H9 (cell line): ENCODE measurements at regions not wholly inside any gene's neighbourhood (a gene's known extent, or its start where the extent isn't known, plus 50 kb on each side); places are given as distances from the start of the nearest gene placed in this dataset.

Source experiments
- DNase-seq: peaks from one replicate; pipeline ENCODE4 v3.0.0-alpha.2; 2017
- H2AFZ ChIP-seq: one replicate; pipeline ENCODE4 v1.6.1; 2013; ENCODE audit warnings: mild to moderate bottlenecking, low read length, control low read depth, moderate library complexity
- H2AK5ac ChIP-seq: 2 replicates; pipeline ENCODE4 v1.6.1; 2013; ENCODE audit warnings: low read length, control low read depth, mixed read lengths; ENCODE audit not compliant: insufficient read length
- H2BK120ac ChIP-seq: one replicate; pipeline ENCODE4 v1.6.1; 2013; ENCODE audit warnings: low read depth, mild to moderate bottlenecking, low read length, control low read depth, inconsistent platforms; ENCODE audit not compliant: poor library complexity, severe bottlenecking
- H2BK12ac ChIP-seq: 2 replicates; pipeline ENCODE4 v1.6.1; 2013; ENCODE audit warnings: low read length, control low read depth, mixed read lengths, low read depth; ENCODE audit not compliant: insufficient read length
- H2BK15ac ChIP-seq: 2 replicates; pipeline ENCODE4 v1.6.1; 2013; ENCODE audit warnings: low read depth, low read length, control low read depth
- H2BK20ac ChIP-seq: one replicate; pipeline ENCODE4 v1.6.1; 2013; ENCODE audit warnings: low read depth, mild to moderate bottlenecking, low read length, control low read depth, inconsistent platforms; ENCODE audit not compliant: poor library complexity, severe bottlenecking
- H2BK5ac ChIP-seq: 2 replicates; pipeline ENCODE4 v1.6.1; 2013; ENCODE audit warnings: low read length, control low read depth, mixed read lengths; ENCODE audit not compliant: insufficient read length
- H3K14ac ChIP-seq: 2 replicates; pipeline ENCODE4 v1.6.1; 2013; ENCODE audit warnings: low read length, control low read depth; ENCODE audit not compliant: insufficient read depth
- H3K18ac ChIP-seq: 2 replicates; pipeline ENCODE4 v1.6.1; 2013; ENCODE audit warnings: low read depth, mild to moderate bottlenecking, mixed read lengths, low read length, control low read depth; ENCODE audit not compliant: insufficient read length
- H3K23ac ChIP-seq: 2 replicates; pipeline ENCODE4 v1.6.1; 2013; ENCODE audit warnings: low read length, control low read depth, mixed read lengths, low read depth; ENCODE audit not compliant: insufficient read length
- H3K23me2 ChIP-seq: 2 replicates; pipeline ENCODE4 v1.6.1; 2013; ENCODE audit warnings: low read depth, mild to moderate bottlenecking, mixed read lengths, low read length, control low read depth; ENCODE audit not compliant: insufficient read length, poor library complexity, severe bottlenecking
- H3K27ac ChIP-seq: 2 replicates; pipeline ENCODE4 v1.5.1; 2013; ENCODE audit warnings: low read length, control low read depth, mixed read lengths, low read depth; ENCODE audit not compliant: insufficient read length
- H3K27me3 ChIP-seq: 2 replicates; pipeline ENCODE4 v1.6.1; 2013; ENCODE audit warnings: low read length, control low read depth, inconsistent platforms; ENCODE audit not compliant: insufficient read depth
- H3K4ac ChIP-seq: 2 replicates; pipeline ENCODE4 v1.6.1; 2013; ENCODE audit warnings: low read depth, mild to moderate bottlenecking, control low read depth, inconsistent platforms, low read length, moderate library complexity
- H3K4me1 ChIP-seq: 2 replicates; pipeline ENCODE4 v1.6.1; 2013; ENCODE audit warnings: low read length, control low read depth, inconsistent platforms; ENCODE audit not compliant: insufficient read depth
- H3K4me2 ChIP-seq: 2 replicates; pipeline ENCODE4 v1.6.1; 2013; ENCODE audit warnings: low read length, control low read depth, mixed read lengths; ENCODE audit not compliant: insufficient read length, insufficient read depth
- H3K56ac ChIP-seq: 2 replicates; pipeline ENCODE4 v1.6.1; 2013; ENCODE audit warnings: low read depth, mild to moderate bottlenecking, mixed read lengths, low read length, control low read depth; ENCODE audit not compliant: insufficient read length
- H3K79me1 ChIP-seq: 2 replicates; pipeline ENCODE4 v1.6.1; 2013; ENCODE audit warnings: low read depth, mild to moderate bottlenecking, moderate library complexity, low read length, control low read depth, inconsistent platforms; ENCODE audit not compliant: insufficient read depth, poor library complexity, severe bottlenecking
- H3K79me2 ChIP-seq: 2 replicates; pipeline ENCODE4 v1.6.1; 2013; ENCODE audit warnings: low read length, control low read depth, inconsistent platforms; ENCODE audit not compliant: insufficient read depth
- H3K9ac ChIP-seq: 2 replicates; pipeline ENCODE4 v1.6.1; 2013; ENCODE audit warnings: low read length, control low read depth, mixed read lengths; ENCODE audit not compliant: insufficient read length; ENCODE audit errors: extremely low read depth
- H3K9me3 ChIP-seq: one replicate; pipeline ENCODE4 v1.6.1; 2013; ENCODE audit warnings: low read depth, low read length, inconsistent platforms; ENCODE audit not compliant: control insufficient read depth
- H3T11ph ChIP-seq: one replicate; pipeline ENCODE4 v1.6.1; 2013; ENCODE audit warnings: mild to moderate bottlenecking, low read length, control low read depth, inconsistent platforms
- H4K20me1 ChIP-seq: one replicate; pipeline ENCODE4 v1.6.1; 2013; ENCODE audit not compliant: control insufficient read depth, insufficient read length, insufficient read depth
- H4K5ac ChIP-seq: 2 replicates; pipeline ENCODE4 v1.6.1; 2013; ENCODE audit warnings: low read depth, mild to moderate bottlenecking, mixed read lengths, low read length, control low read depth; ENCODE audit not compliant: insufficient read length
- H4K8ac ChIP-seq: replicated peaks from 2 replicates; pipeline ENCODE4 v1.6.1; 2013; ENCODE audit warnings: low read length, control low read depth, mixed read lengths, low read depth; ENCODE audit not compliant: insufficient read length
- H4K91ac ChIP-seq: 2 replicates; pipeline ENCODE4 v1.6.1; 2013; ENCODE audit warnings: low read depth, mild to moderate bottlenecking, moderate library complexity, mixed read lengths, low read length, control low read depth; ENCODE audit not compliant: insufficient read length
- H3K27ac Mint-ChIP-seq, 3 experiments: 2 replicates in 2 of 3; 3 replicates in 1 of 3; pipeline ENCODE4 v1.8.0; 2020 to 2021; ENCODE audit warnings: mixed read lengths in 3 of 3, mild to moderate bottlenecking in 1 of 3, moderate library complexity in 1 of 3
- H3K27me3 Mint-ChIP-seq: 2 replicates; pipeline ENCODE4 v1.8.0; 2021; ENCODE audit warnings: low read depth, mild to moderate bottlenecking, moderate library complexity, mixed read lengths
- H3K36me3 Mint-ChIP-seq, 3 experiments: 2 replicates in 2 of 3; 3 replicates in 1 of 3; pipeline ENCODE4 v1.8.0; 2020 to 2021; ENCODE audit warnings: low read depth in 3 of 3, mixed read lengths in 3 of 3; ENCODE audit not compliant: insufficient read depth in 1 of 3
- H3K4me1 Mint-ChIP-seq, 2 experiments: 2 replicates each; pipeline ENCODE4 v1.8.0; 2020; ENCODE audit warnings: mixed read lengths in 2 of 2
- H3K4me3 Mint-ChIP-seq, 2 experiments: 2 replicates in 1 of 2; 3 replicates in 1 of 2; pipeline ENCODE4 v1.8.0; 2020 to 2021; ENCODE audit warnings: mild to moderate bottlenecking in 2 of 2, mixed read lengths in 2 of 2, moderate library complexity in 1 of 2
- H3K9me3 Mint-ChIP-seq, 2 experiments: 2 replicates in 1 of 2; 3 replicates in 1 of 2; pipeline ENCODE4 v1.8.0; 2020; ENCODE audit warnings: mild to moderate bottlenecking in 2 of 2, mixed read lengths in 2 of 2, moderate library complexity in 1 of 2
- WGBS: extraction: QIAGEN DNeasy Blood & Tissue Kit; methylation state at CpG from one replicate; pipeline ENCODE4 v1.1.7; 2013; ENCODE audit warnings: missing lambda C conversion rate, low lambda C conversion rate, mixed read lengths; ENCODE audit not compliant: insufficient read length; ENCODE audit errors: extremely low coverage; 5-methylcytosine and 5-hydroxymethylcytosine counted together
- TF ChIP-seq, protein P1 (sequence below): fragments of 200-600 bp; sonication (generic); conservative IDR thresholded peaks from 3 replicates; pipeline ENCODE4 v1.8.0; 2021; ENCODE audit warnings: antibody characterized with exemption, mild to moderate bottlenecking

- Mint-ChIP-seq H3K4me3 (no peak overlapping the region), H3K27me3 (peaks cover 17% of the 10 kb centered on the region), H3K27ac (no peak overlapping the region), H3K9me3 (no peaks in the 10 kb centered on the region), H3K4me1 (peaks cover 5 to 8% of the 10 kb centered on the region in 2 experiments), H3K36me3 (no peaks in the 10 kb centered on the region)
- H4K5ac ChIP-seq = no peak overlapping the region
- no peak overlapping the region for H3K4ac ChIP-seq
- no peaks in the 10 kb centered on the region for H3K79me1 ChIP-seq
- no CpG with 5 or more reads among the region's 1 CpG for whole genome bisulfite sequencing
- no peak overlapping the region for H3K27ac ChIP-seq
- no peak overlapping the region for H2BK20ac ChIP-seq
- H2BK5ac ChIP-seq = no peak overlapping the region
- no peak overlapping the region for H3K18ac ChIP-seq
- no peak for DNase-seq
- H4K20me1 ChIP-seq = no peaks in the 10 kb centered on the region
- no peak overlapping the region for H3K4me2 ChIP-seq
- H2BK12ac ChIP-seq = no peak overlapping the region
- no peaks in the 10 kb centered on the region for H3K79me2 ChIP-seq
- H2AK5ac ChIP-seq = no peak overlapping the region
- no peaks in the 10 kb centered on the region for H3K4me1 ChIP-seq
- H3T11ph ChIP-seq = no peak overlapping the region
- no peak overlapping the region for H4K8ac ChIP-seq
- TF ChIP-seq, protein P1, sequence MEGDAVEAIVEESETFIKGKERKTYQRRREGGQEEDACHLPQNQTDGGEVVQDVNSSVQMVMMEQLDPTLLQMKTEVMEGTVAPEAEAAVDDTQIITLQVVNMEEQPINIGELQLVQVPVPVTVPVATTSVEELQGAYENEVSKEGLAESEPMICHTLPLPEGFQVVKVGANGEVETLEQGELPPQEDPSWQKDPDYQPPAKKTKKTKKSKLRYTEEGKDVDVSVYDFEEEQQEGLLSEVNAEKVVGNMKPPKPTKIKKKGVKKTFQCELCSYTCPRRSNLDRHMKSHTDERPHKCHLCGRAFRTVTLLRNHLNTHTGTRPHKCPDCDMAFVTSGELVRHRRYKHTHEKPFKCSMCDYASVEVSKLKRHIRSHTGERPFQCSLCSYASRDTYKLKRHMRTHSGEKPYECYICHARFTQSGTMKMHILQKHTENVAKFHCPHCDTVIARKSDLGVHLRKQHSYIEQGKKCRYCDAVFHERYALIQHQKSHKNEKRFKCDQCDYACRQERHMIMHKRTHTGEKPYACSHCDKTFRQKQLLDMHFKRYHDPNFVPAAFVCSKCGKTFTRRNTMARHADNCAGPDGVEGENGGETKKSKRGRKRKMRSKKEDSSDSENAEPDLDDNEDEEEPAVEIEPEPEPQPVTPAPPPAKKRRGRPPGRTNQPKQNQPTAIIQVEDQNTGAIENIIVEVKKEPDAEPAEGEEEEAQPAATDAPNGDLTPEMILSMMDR = no peak
- H3K14ac ChIP-seq = no peak overlapping the region
- H3K23ac ChIP-seq = no peak overlapping the region
- peaks cover 3% of the 10 kb centered on the region for H3K23me2 ChIP-seq
- no peak overlapping the region for H3K56ac ChIP-seq
- H3K9me3 ChIP-seq = no peaks in the 10 kb centered on the region
- H2AFZ ChIP-seq = no peak overlapping the region
- no peaks in the 10 kb centered on the region for H3K27me3 ChIP-seq
- H3K9ac ChIP-seq = no peak overlapping the region
- H2BK15ac ChIP-seq = no peak overlapping the region
- no peak overlapping the region for H2BK120ac ChIP-seq
- no peak overlapping the region for H4K91ac ChIP-seq
Observed at GRCh38 chr13:75217949-75218348, 264.0 kb downstream of the TBC1D4 start.
